ENCODE measurements at regions not wholly inside any gene's neighbourhood (a gene's known extent, or its start where the extent isn't known, plus 50 kb on each side); places are given as distances from the start of the nearest gene placed in this dataset.

GRCh38 chr6:21478411-21478810, 115.1 kb upstream of the SOX4 start:
- no peak for TF ChIP-seq CTCF (IDR thresholded peaks at IDR 0.05)
- TF ChIP-seq REST (IDR thresholded peaks at IDR 0.05; ENCODE audit: insufficient read depth in 1 of 2, low read depth in 2 of 2, low read length in 1 of 2): no peak
